AG09319 (cell line): ENCODE measurements at regions not wholly inside any gene's neighbourhood (a gene's known extent, or its start where the extent isn't known, plus 50 kb on each side); places are given as distances from the start of the nearest gene placed in this dataset.

Experiments used
- DNase-seq: peaks from one replicate; pipeline ENCODE4 v3.0.0-alpha.2; 2010; ENCODE audit warnings: low read depth; ENCODE audit errors: extremely low read depth
- TF ChIP-seq, protein P1 (sequence below): IDR thresholded peaks from 2 replicates; pipeline ENCODE4 v1.5.1; 2011; ENCODE audit warnings: low read depth, mild to moderate bottlenecking, inconsistent platforms, low read length, moderate library complexity

DNA sequence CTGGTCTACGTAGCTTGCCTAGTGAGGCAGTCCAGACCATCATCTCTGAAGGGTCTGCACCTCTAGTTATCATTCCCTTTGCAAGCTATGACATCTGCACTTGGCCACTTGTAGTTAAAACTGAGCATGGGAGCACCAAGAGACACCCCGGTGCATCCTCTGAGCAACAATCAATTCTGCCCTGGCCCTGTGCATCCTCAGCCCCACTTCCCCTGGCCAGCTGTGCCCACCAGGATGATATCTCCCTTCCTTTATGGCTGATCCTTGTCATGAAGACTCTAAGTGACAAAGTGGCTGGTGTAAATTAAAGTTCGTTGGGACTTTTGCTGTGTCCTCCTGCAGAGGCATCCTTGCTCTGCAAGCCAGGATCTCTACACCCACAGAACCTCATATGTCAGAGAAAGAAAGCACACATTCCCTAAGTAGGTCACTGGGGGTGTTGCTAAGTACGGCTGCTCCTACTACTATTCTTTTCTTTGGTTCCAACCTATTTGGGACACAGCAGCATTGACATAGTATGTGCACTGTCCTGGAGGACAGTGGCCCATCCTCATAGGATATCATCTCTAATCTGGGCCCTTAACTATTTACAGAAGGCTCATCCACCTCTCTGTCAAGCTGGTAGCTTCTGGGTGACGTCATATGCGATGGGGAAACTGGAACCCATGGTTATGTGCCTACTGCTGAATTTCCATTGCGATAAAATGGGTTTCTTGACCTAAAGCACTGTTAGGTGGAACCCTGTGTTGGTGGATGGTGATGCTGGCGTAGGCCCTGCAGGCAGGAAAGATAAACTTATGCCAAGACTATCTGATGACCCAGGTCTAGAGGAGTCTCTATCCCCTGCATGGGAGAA, 384.3 kb upstream of the ID2 start:
- DNase-seq: no peak
- TF ChIP-seq, protein P1, sequence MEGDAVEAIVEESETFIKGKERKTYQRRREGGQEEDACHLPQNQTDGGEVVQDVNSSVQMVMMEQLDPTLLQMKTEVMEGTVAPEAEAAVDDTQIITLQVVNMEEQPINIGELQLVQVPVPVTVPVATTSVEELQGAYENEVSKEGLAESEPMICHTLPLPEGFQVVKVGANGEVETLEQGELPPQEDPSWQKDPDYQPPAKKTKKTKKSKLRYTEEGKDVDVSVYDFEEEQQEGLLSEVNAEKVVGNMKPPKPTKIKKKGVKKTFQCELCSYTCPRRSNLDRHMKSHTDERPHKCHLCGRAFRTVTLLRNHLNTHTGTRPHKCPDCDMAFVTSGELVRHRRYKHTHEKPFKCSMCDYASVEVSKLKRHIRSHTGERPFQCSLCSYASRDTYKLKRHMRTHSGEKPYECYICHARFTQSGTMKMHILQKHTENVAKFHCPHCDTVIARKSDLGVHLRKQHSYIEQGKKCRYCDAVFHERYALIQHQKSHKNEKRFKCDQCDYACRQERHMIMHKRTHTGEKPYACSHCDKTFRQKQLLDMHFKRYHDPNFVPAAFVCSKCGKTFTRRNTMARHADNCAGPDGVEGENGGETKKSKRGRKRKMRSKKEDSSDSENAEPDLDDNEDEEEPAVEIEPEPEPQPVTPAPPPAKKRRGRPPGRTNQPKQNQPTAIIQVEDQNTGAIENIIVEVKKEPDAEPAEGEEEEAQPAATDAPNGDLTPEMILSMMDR: no peak

DNA sequence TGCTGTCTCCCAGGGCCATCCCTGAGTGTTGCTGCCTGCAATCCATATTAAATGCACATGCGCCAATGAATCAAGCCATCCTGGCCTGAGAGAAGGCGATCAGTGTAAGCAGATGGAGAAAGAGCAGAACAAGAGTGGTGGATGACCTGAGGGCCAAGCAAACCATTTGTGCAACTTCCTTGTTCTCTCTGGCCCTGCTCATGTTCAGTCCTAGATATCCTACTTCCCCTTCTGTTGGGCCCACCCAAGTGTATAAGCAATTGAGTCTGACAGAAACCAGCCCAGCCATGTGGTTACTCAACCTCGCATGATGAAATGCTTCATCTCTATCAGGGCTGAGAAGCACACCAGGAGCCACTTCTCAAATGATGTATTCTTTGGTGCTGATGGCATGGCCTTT, 383.1 kb upstream of the ID2 start:
- no peak for DNase-seq
- TF ChIP-seq, protein P1: no peak

DNA sequence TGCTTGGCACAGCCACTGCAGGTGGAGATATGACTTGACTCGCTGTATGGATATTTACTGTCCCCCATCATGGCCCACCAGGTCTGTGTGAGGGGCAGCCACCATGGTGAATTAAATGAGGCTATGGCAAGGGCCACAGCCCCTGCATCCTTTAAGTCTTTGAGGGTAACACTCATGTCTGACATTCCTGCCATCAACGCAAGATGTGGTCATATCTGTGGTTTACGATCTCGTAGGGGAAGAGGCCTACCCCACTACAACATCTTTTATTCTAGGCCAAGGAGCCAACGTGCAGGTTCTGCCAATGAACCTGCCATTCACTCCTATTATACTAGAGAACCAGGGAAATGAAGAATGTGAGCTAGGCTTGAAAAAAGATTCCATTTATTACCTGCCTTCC, 381.6 kb upstream of the ID2 start:
- TF ChIP-seq, protein P1: no peak
- no peak for DNase-seq

DNA sequence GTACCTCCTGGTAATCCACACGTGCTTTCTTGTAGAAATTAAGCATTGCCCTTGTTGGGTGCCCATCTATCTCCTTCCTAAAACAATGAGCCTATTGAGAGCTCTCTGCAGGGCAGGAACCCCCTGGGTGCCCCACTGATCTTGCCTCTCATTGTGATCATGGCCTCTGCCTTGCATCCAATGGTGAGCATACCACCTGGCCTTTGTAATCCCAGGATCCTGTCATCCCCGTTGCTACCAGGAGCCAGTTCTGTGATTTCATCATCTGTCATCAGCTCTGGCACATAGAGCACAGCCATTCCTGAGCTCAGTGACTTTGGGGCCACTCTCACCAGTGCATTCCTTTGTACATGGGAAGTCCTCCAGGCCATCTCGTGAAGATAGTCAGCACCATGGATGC, 381.0 kb upstream of the ID2 start:
- no peak for DNase-seq

DNA sequence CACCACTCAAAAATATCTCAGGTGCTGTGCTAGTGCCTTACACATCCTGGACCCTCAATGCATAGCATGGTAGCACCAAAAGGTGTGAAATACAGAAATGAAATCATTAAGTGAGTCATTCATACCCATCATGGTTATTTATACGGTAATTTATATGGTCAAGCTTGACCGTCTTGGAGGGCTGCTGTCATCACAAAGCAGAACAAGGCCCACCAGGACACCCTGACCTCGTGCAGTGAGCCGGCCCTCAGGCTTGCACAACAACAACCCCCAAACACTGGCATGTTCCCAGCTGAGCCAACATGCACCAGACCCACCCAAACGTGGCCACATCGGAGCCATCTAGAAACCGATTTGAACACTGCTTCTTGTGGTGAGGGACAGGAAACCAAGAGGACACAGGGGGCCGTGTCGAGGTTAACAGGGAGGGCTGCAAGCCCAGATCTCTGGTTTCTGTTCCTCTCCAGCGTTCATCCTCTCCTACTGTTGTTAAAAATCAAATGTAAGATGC, 378.5 kb upstream of the ID2 start:
- TF ChIP-seq, protein P1: no peak
- no peak for DNase-seq

More for the DNA sequence above, 381.0 kb upstream of the ID2 start:
- TF ChIP-seq, protein P1: no peak

DNA sequence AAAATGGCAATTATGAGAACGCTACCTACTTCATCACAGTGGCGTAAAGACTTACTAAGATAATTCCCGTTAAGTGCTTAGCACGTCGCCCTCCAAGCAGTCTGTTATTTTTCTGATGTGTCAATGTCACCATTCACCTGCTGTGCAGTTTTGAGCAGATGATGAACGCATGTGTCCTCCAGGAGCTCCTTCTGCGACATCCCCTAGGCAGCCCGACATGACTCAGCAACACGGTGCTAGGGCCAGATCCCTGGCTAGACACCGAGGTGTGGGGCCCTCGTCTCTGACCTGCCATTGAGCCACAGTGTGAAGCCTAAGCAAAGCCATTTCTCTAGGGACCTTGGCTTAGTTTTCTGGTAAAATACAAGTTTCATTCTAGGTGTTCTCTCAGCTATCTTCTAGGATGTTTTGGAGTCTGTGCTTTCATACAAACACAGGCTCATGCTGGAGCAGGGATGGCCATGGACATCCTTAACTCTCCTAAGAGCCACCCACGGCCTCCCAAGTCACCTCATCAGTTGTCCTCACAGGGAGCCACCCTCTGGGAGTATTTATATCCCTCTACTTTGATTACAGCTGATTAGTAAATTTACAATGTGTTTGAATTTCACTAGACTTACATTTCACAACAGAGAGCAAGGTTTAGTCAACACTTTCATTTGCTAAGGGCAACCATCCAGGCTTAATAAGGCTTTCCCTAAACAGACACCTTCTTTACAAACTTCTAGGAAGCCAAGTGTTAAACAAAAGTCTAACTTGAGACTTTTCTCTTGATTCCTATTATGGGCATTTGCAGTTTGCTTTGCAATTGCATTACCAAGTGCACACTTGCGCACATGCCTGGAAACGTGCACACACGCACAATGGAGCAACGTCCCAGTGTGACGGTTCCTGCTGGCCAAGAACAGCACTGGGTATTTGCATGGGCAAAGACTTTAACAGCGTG, 376.8 kb upstream of the ID2 start:
- TF ChIP-seq, protein P1: no peak
- DNase-seq: no peak
